Fibroblast of the conjunctiva (primary cell): ENCODE measurements at regions not wholly inside any gene's neighbourhood (a gene's known extent, or its start where the extent isn't known, plus 50 kb on each side); places are given as distances from the start of the nearest gene placed in this dataset.
"Not testable (repeated sequence)": the region's sequence is repeated elsewhere in the genome, so short reads cannot be mapped to it uniquely, and the experiment has no call there.

ENCODE experiments used
- DNase-seq: peaks from one replicate; pipeline ENCODE4 v3.0.0-alpha.2; 2010; ENCODE audit warnings: low read depth

- DNase-seq = no peak
These were observed 825.4 kb upstream of the CDH6 start for GRCh38 chr5:30368064-30368463.

- DNase-seq = not testable (repeated sequence)
These were observed 828.5 kb upstream of the CDH6 start for GRCh38 chr5:30365031-30365430.

GRCh38 chr5:30357371-30357770 lies 836.1 kb upstream of the CDH6 start:
- no peak for DNase-seq

- DNase-seq = no peak
These were observed 837.8 kb upstream of the CDH6 start for GRCh38 chr5:30355675-30356074.

GRCh38 chr5:30347858-30348257 lies 845.6 kb upstream of the CDH6 start:
- no peak for DNase-seq

GRCh38 chr5:30345539-30346345 lies 847.7 kb upstream of the CDH6 start:
- DNase-seq = not testable (repeated sequence)

GRCh38 chr5:30343707-30344106 lies 849.8 kb upstream of the CDH6 start:
- DNase-seq = no peak

- no peak for DNase-seq
These were observed 852.0 kb upstream of the CDH6 start for GRCh38 chr5:30341466-30341865.

- DNase-seq = no peak
These were observed 856.4 kb upstream of the CDH6 start for GRCh38 chr5:30337084-30337573.

GRCh38 chr5:30331534-30331933 lies 862.0 kb upstream of the CDH6 start:
- DNase-seq = no peak

GRCh38 chr5:30325795-30326194 lies 867.7 kb upstream of the CDH6 start:
- no peak for DNase-seq

- DNase-seq = no peak
These were observed 869.4 kb upstream of the CDH6 start for GRCh38 chr5:30324083-30324482.

- DNase-seq = no peak
These were observed 905.6 kb upstream of the CDH6 start for GRCh38 chr5:30287890-30288289.

GRCh38 chr5:30279237-30279636 lies 914.2 kb upstream of the CDH6 start:
- DNase-seq = peak; percentile 1

GRCh38 chr5:30267026-30267425 lies 926.5 kb upstream of the CDH6 start:
- no peak for DNase-seq

- no peak for DNase-seq
These were observed 954.0 kb upstream of the CDH6 start for GRCh38 chr5:30239331-30240022.

- no peak for DNase-seq
These were observed 956.3 kb upstream of the CDH6 start for GRCh38 chr5:30237189-30237588.

- no peak for DNase-seq
These were observed 983.7 kb upstream of the CDH6 start for GRCh38 chr5:30209755-30210154.

- DNase-seq = no peak
These were observed 995.8 kb upstream of the CDH6 start for GRCh38 chr5:30197662-30198061.

- DNase-seq = no peak
These were observed 998.5 kb upstream of the CDH6 start for GRCh38 chr5:30195036-30195435.

GRCh38 chr5:30194595-30194994 lies 998.9 kb upstream of the CDH6 start:
- no peak for DNase-seq

GRCh38 chr5:30183795-30184194 lies 1009.7 kb upstream of the CDH6 start:
- no peak for DNase-seq

GRCh38 chr5:30156156-30156555 lies 1037.3 kb upstream of the CDH6 start:
- DNase-seq = no peak
